ENCODE measurements at regions not wholly inside any gene's neighbourhood (a gene's known extent, or its start where the extent isn't known, plus 50 kb on each side); places are given as distances from the start of the nearest gene placed in this dataset.

DNA sequence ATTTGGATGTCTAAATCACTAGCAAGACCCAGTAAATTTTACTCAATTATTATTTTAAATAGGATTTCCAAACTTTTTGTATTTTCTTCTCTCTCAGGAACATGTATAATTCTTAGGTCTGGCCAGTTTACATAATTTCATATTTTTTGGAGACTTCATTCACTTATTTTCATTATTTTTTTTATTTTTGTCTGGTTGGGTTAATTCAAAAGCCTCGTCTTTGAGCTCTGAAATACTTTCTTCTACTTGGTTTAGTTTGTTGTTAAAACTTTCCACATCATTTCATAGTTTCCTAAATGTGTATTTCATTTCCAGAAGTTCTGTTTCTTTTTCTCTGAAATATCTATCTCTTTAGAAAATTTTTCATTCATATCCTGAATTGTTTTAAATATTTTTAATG is 322.9 kb upstream of the SPRY2 start:
- H3K4me1 ChIP-seq (ENCODE audit: insufficient read depth, low read length) = no peaks in the 10 kb centered on the region
- intact Hi-C loops (cut with micrococcal nuclease) = no loop called here
- ChIA-PET POLR2A (ENCODE audit: unreplicated experiment) (no interaction called here), CTCF (no interaction called here)
- no peaks in the 10 kb centered on the region for H3K79me2 ChIP-seq (ENCODE audit: low read length)
- H3K9me2 ChIP-seq (replicated peaks; ENCODE audit: low read length) = no peaks in the 10 kb centered on the region
- no peak overlapping the region for H3K4me2 ChIP-seq (ENCODE audit: low read length)
- ATAC-seq (no peak), DNase-seq (no peak)
- no peak overlapping the region for H3K4me3 ChIP-seq (ENCODE audit: low read length)
- no peaks in the 10 kb centered on the region for H3F3A ChIP-seq (ENCODE audit: low read length, unreplicated experiment)
- H2AFZ ChIP-seq (ENCODE audit: low read length) = no peak overlapping the region
- H4K20me1 ChIP-seq (ENCODE audit: low read length) = no peaks in the 10 kb centered on the region
- TF ChIP-seq, protein P1, sequence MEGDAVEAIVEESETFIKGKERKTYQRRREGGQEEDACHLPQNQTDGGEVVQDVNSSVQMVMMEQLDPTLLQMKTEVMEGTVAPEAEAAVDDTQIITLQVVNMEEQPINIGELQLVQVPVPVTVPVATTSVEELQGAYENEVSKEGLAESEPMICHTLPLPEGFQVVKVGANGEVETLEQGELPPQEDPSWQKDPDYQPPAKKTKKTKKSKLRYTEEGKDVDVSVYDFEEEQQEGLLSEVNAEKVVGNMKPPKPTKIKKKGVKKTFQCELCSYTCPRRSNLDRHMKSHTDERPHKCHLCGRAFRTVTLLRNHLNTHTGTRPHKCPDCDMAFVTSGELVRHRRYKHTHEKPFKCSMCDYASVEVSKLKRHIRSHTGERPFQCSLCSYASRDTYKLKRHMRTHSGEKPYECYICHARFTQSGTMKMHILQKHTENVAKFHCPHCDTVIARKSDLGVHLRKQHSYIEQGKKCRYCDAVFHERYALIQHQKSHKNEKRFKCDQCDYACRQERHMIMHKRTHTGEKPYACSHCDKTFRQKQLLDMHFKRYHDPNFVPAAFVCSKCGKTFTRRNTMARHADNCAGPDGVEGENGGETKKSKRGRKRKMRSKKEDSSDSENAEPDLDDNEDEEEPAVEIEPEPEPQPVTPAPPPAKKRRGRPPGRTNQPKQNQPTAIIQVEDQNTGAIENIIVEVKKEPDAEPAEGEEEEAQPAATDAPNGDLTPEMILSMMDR (conservative IDR thresholded peaks at IDR 0.05; ENCODE audit: low read depth, low read length) = no peak
- TF ChIP-seq EZH2phosphoT487 (IDR thresholded peaks at IDR 0.05; ENCODE audit: borderline replicate concordance, low read length) (no peak), EZH2 (IDR thresholded peaks at IDR 0.05; ENCODE audit: low read length, unreplicated experiment) (no peak)
- no peaks in the 10 kb centered on the region for H3K9me3 ChIP-seq (ENCODE audit: low read length)
- H3K27ac ChIP-seq (ENCODE audit: low read length) = no peak overlapping the region
- no TSS peak for BruUV-seq (replicated peaks)
- no peaks in the 10 kb centered on the region for H3K36me3 ChIP-seq (ENCODE audit: low read depth, low read length)
- no peak overlapping the region for H3K9ac ChIP-seq (ENCODE audit: low read length)
- H3K27me3 ChIP-seq (ENCODE audit: low read length) = no peaks in the 10 kb centered on the region

- Histone ChIP-seq H3F3A (ENCODE audit: low read length, unreplicated experiment) (no peaks in the 10 kb centered on the region), H3K27ac (ENCODE audit: low read length) (no peak overlapping the region), H2AFZ (ENCODE audit: low read length) (no peak overlapping the region), H4K20me1 (ENCODE audit: low read length) (no peaks in the 10 kb centered on the region), H3K27me3 (ENCODE audit: low read length) (no peaks in the 10 kb centered on the region), H3K4me3 (ENCODE audit: low read length) (no peak overlapping the region), H3K9me2 (replicated peaks; ENCODE audit: low read length) (no peaks in the 10 kb centered on the region), H3K4me2 (ENCODE audit: low read length) (no peak overlapping the region), H3K36me3 (ENCODE audit: low read depth, low read length) (no peaks in the 10 kb centered on the region), H3K79me2 (ENCODE audit: low read length) (no peaks in the 10 kb centered on the region), H3K4me1 (ENCODE audit: insufficient read depth, low read length) (no peaks in the 10 kb centered on the region), H3K9ac (ENCODE audit: low read length) (no peak overlapping the region), H3K9me3 (ENCODE audit: low read length) (no peaks in the 10 kb centered on the region)
- intact Hi-C loops (cut with micrococcal nuclease) = no loop called here
- TF ChIP-seq, protein P1 (conservative IDR thresholded peaks at IDR 0.05; ENCODE audit: low read depth, low read length) = no peak
- TF ChIP-seq EZH2 (IDR thresholded peaks at IDR 0.05; ENCODE audit: low read length, unreplicated experiment) (no peak), EZH2phosphoT487 (IDR thresholded peaks at IDR 0.05; ENCODE audit: borderline replicate concordance, low read length) (no peak)
- ATAC-seq = no peak
- CTCF ChIA-PET = no interaction called here
- BruUV-seq (replicated peaks) = no TSS peak
- no peak for DNase-seq
- POLR2A ChIA-PET (ENCODE audit: unreplicated experiment) = no interaction called here
Observed at GRCh38 chr13:80658705-80659104, 317.8 kb upstream of the SPRY2 start.

DNA sequence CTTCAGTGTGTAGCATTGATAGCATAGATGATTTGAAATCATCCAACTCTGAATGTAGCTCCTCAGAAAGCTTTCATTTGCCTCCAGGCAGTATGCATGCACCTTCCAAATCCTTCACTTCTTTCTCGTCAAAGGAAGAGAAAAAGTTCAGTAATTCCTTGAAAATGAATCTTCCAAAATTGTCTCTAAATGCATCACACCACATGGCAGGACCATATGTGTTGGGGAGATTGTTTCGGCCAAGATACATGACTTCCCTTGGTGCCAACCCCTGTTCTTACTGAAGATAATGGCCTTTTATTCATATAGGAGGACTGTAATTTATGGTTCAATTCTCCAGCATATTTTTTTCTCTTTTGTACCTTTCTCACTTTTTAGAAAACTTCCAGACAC is 315.6 kb upstream of the SPRY2 start:
- no peaks in the 10 kb centered on the region for H3K9me2 ChIP-seq (replicated peaks; ENCODE audit: low read length)
- H3K79me2 ChIP-seq (ENCODE audit: low read length) = no peaks in the 10 kb centered on the region
- no peaks in the 10 kb centered on the region for H3K9me3 ChIP-seq (ENCODE audit: low read length)
- H4K20me1 ChIP-seq (ENCODE audit: low read length) = no peaks in the 10 kb centered on the region
- ChIA-PET CTCF (no interaction called here), POLR2A (ENCODE audit: unreplicated experiment) (no interaction called here)
- DNase-seq (no peak), ATAC-seq (no peak)
- no peak overlapping the region for H3K27ac ChIP-seq (ENCODE audit: low read length)
- BruUV-seq (replicated peaks) = no TSS peak
- intact Hi-C loops (cut with micrococcal nuclease) = no loop called here
- TF ChIP-seq EZH2 (IDR thresholded peaks at IDR 0.05; ENCODE audit: low read length, unreplicated experiment) (no peak), EZH2phosphoT487 (IDR thresholded peaks at IDR 0.05; ENCODE audit: borderline replicate concordance, low read length) (no peak)
- TF ChIP-seq, protein P1 (conservative IDR thresholded peaks at IDR 0.05; ENCODE audit: low read depth, low read length) = no peak
- no peak overlapping the region for H3K4me3 ChIP-seq (ENCODE audit: low read length)
- no peak overlapping the region for H2AFZ ChIP-seq (ENCODE audit: low read length)
- H3K36me3 ChIP-seq (ENCODE audit: low read depth, low read length) = no peaks in the 10 kb centered on the region
- H3K4me2 ChIP-seq (ENCODE audit: low read length) = no peak overlapping the region
- no peaks in the 10 kb centered on the region for H3F3A ChIP-seq (ENCODE audit: low read length, unreplicated experiment)
- no peaks in the 10 kb centered on the region for H3K27me3 ChIP-seq (ENCODE audit: low read length)
- H3K9ac ChIP-seq (ENCODE audit: low read length) = no peak overlapping the region
- H3K4me1 ChIP-seq (ENCODE audit: insufficient read depth, low read length) = no peaks in the 10 kb centered on the region
